Parathyroid adenoma (tissue), 2 donors: ENCODE measurements at regions not wholly inside any gene's neighbourhood (a gene's known extent, or its start where the extent isn't known, plus 50 kb on each side); places are given as distances from the start of the nearest gene placed in this dataset.
A peak's percentile ranks its signal among the peaks of the same experiment; 100 is the strongest.

Experiments used
- H2AFZ ChIP-seq: fragments of 300-600 bp; sonication (generic); one replicate; pipeline ENCODE4 v1.7.0; 2017; ENCODE audit warnings: antibody characterized with exemption, mild to moderate bottlenecking
- H3K27ac ChIP-seq: fragments of 300-600 bp; sonication (generic); one replicate; pipeline ENCODE4 v1.7.0; 2017
- H3K27me3 ChIP-seq: fragments of 300-600 bp; sonication (generic); one replicate; pipeline ENCODE4 v1.7.0; 2017; ENCODE audit warnings: low read length; ENCODE audit not compliant: control insufficient read depth, insufficient read depth
- H3K36me3 ChIP-seq: fragments of 300-600 bp; sonication (generic); one replicate; pipeline ENCODE4 v1.7.0; 2017; ENCODE audit warnings: low read length; ENCODE audit not compliant: control insufficient read depth, insufficient read depth
- H3K4me1 ChIP-seq: fragments of 300-600 bp; sonication (generic); one replicate; pipeline ENCODE4 v1.7.0; 2017; ENCODE audit warnings: control low read depth
- H3K4me2 ChIP-seq: fragments of 300-600 bp; sonication (generic); one replicate; pipeline ENCODE4 v1.7.0; 2017; ENCODE audit warnings: low read length
- H3K4me3 ChIP-seq: fragments of 300-600 bp; sonication (generic); one replicate; pipeline ENCODE4 v1.7.0; 2017; ENCODE audit warnings: low read depth, low read length
- H3K79me2 ChIP-seq: fragments of 300-600 bp; sonication (generic); one replicate; pipeline ENCODE4 v1.7.0; 2017; ENCODE audit warnings: control low read depth
- H3K9ac ChIP-seq: fragments of 300-600 bp; sonication (generic); one replicate; pipeline ENCODE4 v1.7.0; 2017; ENCODE audit warnings: mild to moderate bottlenecking
- H3K9me3 ChIP-seq: fragments of 300-600 bp; sonication (generic); one replicate; pipeline ENCODE4 v1.7.0; 2017; ENCODE audit warnings: low read length; ENCODE audit not compliant: control insufficient read depth
- TF ChIP-seq, protein P1 (sequence below): fragments of 300-600 bp; sonication (generic); IDR thresholded peaks from one replicate; pipeline ENCODE4 v1.7.0; 2017; ENCODE audit warnings: antibody characterized with exemption, mild to moderate bottlenecking
- donor health status: primary hyperparathyroidism.

DNA sequence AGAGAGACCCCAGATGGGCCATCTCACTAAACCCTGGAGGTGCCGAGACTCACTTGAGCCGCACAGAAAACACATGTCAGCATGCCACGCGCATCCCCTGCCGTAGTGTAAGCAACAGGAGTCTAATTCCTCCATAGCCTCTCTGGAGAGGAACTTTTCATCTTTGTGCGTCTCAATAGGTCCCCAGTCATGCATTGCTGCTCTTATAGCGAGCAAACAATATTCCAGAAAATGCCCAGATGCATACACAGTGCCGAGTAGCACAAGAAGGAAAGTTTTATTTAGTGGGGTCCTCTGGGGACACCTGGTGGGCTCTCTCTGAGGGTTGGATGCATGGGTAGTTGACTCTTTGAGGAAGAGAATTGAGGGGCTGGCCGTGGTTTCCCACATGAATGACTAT, 97.9 kb upstream of the DAP start:
- no peak overlapping the region for H3K9ac ChIP-seq
- no peak overlapping the region for H3K4me3 ChIP-seq
- H3K27ac ChIP-seq, result no peak overlapping the region
- no peaks in the 10 kb centered on the region for H3K36me3 ChIP-seq
- TF ChIP-seq, protein P1, sequence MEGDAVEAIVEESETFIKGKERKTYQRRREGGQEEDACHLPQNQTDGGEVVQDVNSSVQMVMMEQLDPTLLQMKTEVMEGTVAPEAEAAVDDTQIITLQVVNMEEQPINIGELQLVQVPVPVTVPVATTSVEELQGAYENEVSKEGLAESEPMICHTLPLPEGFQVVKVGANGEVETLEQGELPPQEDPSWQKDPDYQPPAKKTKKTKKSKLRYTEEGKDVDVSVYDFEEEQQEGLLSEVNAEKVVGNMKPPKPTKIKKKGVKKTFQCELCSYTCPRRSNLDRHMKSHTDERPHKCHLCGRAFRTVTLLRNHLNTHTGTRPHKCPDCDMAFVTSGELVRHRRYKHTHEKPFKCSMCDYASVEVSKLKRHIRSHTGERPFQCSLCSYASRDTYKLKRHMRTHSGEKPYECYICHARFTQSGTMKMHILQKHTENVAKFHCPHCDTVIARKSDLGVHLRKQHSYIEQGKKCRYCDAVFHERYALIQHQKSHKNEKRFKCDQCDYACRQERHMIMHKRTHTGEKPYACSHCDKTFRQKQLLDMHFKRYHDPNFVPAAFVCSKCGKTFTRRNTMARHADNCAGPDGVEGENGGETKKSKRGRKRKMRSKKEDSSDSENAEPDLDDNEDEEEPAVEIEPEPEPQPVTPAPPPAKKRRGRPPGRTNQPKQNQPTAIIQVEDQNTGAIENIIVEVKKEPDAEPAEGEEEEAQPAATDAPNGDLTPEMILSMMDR, result no peak
- H3K79me2 ChIP-seq, result no peaks in the 10 kb centered on the region
- no peaks in the 10 kb centered on the region for H3K9me3 ChIP-seq
- no peaks in the 10 kb centered on the region for H3K4me1 ChIP-seq
- no peaks in the 10 kb centered on the region for H3K27me3 ChIP-seq
- no peak overlapping the region for H3K4me2 ChIP-seq
- H2AFZ ChIP-seq, result no peak overlapping the region

DNA sequence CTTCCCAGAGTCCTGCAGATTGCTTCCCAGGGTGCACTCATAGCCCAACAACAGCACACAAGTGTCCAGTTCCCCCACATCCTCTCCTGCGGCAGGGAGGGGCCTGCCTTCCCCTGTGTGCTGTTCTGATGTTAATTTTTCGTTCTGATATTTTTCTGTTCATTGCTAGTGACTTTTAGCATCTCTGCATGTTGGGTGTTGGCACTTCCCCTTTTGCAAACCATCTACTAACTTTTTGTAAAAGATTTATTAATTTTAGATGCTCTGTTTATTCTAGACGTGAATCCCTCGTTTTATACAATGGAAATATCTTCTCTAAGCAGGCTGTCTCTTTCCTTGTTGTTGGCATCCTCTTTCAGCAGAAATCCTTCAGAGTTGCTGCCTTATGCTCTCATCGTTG, 97.3 kb upstream of the DAP start:
- no peaks in the 10 kb centered on the region for H3K9me3 ChIP-seq
- no peaks in the 10 kb centered on the region for H3K27me3 ChIP-seq
- no peak overlapping the region for H3K4me3 ChIP-seq
- TF ChIP-seq, protein P1, result no peak
- H3K9ac ChIP-seq, result no peak overlapping the region
- H3K36me3 ChIP-seq, result no peaks in the 10 kb centered on the region
- H2AFZ ChIP-seq, result no peak overlapping the region
- no peak overlapping the region for H3K4me2 ChIP-seq
- no peak overlapping the region for H3K27ac ChIP-seq
- no peaks in the 10 kb centered on the region for H3K79me2 ChIP-seq
- H3K4me1 ChIP-seq, result no peaks in the 10 kb centered on the region

DNA sequence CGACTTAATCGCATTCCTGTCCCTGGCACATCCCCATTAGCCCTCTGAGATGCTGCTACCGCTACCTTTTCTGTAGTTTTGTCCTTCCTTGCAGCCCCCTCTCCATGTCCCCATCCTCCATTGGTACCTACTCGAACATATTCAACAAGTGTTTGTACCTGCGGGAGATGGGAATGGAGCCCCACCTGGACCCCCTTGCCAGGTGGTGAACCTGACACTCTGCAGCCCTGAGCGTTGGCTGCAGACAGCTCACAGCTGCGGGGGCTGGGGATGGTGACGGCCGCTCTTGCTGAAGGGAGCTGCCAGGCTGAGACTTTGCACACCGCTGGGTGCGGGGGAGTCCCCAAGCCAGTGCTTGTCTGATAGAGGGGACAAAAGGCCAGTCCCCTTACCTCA, 96.3 kb upstream of the DAP start:
- TF ChIP-seq, protein P1, result no peak
- H3K4me1 ChIP-seq, result no peaks in the 10 kb centered on the region
- no peak overlapping the region for H2AFZ ChIP-seq
- no peak overlapping the region for H3K9ac ChIP-seq
- no peaks in the 10 kb centered on the region for H3K9me3 ChIP-seq
- H3K27me3 ChIP-seq, result no peaks in the 10 kb centered on the region
- H3K4me3 ChIP-seq, result no peak overlapping the region
- H3K4me2 ChIP-seq, result no peak overlapping the region
- H3K27ac ChIP-seq, result no peak overlapping the region
- no peaks in the 10 kb centered on the region for H3K36me3 ChIP-seq
- no peaks in the 10 kb centered on the region for H3K79me2 ChIP-seq

DNA sequence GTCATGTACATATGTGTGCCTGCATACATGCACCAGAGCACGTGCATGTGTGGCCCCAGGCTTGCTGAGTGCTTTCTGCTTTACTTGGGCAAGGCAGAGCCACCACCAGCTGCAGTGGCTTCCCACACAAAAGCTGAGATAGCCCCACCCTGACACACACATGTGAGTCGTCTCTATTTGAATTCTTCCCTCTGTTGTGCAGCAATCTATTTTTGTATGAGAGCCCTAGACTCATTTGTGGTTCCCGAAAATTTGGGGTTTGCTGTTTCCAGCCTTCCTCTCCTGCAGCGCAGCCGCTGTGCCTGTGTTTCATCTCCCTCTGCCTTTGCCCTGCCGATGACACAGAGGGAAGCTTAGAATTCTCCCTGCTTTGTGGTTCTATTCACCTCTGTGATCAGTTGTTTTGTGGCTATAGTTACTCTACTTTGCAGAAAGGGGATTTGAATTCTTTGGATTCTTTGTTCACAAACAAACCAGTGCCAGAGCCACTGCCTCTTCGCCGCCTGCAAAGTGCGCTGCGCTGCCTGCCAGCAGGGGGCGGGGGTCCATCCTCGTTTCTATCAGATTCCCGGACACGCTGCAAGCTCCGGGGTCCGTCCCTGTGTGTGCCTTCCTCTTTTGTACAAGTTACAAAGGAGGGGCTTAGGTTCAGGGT, 95.8 kb upstream of the DAP start:
- Histone ChIP-seq H3K9ac (no peak overlapping the region), H3K9me3 (no peaks in the 10 kb centered on the region), H3K36me3 (no peaks in the 10 kb centered on the region), H3K4me3 (no peak overlapping the region), H3K4me1 (no peaks in the 10 kb centered on the region), H3K79me2 (no peaks in the 10 kb centered on the region), H3K4me2 (no peak overlapping the region), H2AFZ (no peak overlapping the region), H3K27me3 (no peaks in the 10 kb centered on the region), H3K27ac (no peak overlapping the region)
- TF ChIP-seq, protein P1, result peak; percentile 63

DNA sequence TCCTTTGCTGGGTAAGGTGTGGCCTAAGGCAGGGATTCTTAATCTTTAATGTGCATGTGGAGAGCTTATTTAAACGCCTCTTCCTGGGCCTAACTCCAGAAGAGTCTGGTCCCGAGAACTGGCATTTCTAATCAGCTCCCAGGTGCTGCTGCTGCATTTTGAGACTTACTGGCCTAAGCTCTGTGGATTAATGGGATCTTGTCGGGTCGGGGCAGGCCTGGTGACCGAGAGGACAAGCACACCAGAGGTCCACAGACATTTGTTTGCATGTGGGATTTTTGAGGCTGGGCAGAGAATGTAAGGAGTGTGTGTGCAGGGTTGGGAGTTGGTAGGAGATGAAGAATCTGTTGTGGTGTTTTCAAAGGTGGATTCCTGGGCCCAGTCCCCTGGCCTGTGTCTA, 95.0 kb upstream of the DAP start:
- no peak overlapping the region for H3K27ac ChIP-seq
- H3K79me2 ChIP-seq, result no peaks in the 10 kb centered on the region
- H3K4me2 ChIP-seq, result no peak overlapping the region
- H3K27me3 ChIP-seq, result no peaks in the 10 kb centered on the region
- TF ChIP-seq, protein P1, result no peak
- H3K36me3 ChIP-seq, result no peaks in the 10 kb centered on the region
- H3K4me3 ChIP-seq, result no peak overlapping the region
- no peaks in the 10 kb centered on the region for H3K4me1 ChIP-seq
- H2AFZ ChIP-seq, result no peak overlapping the region
- no peaks in the 10 kb centered on the region for H3K9me3 ChIP-seq
- H3K9ac ChIP-seq, result no peak overlapping the region
